GM10248 (cell line): ENCODE measurements at regions not wholly inside any gene's neighbourhood (a gene's known extent, or its start where the extent isn't known, plus 50 kb on each side); places are given as distances from the start of the nearest gene placed in this dataset.

Experiments
- CTCF ChIA-PET: fragments of 300-600 bp; sonication (Branson Sonifier 250); formaldehyde crosslinking; extraction: SDS; loops from one replicate; lab custom pipeline; 2021; ENCODE audit warnings: antibody characterized with exemption; lab: Yijun Ruan, JAX
- POLR2A ChIA-PET: fragments of 350-650 bp; sonication (Branson Sonifier 250); formaldehyde crosslinking; extraction: SDS; loops from one replicate; lab custom pipeline; 2020; ENCODE audit warnings: antibody characterized with exemption; lab: Yijun Ruan, JAX
- DNase-seq: peaks from one replicate; pipeline ENCODE4 v3.0.0; 2012; ENCODE audit errors: extremely low spot score
- CTCF ChIP-seq: IDR thresholded peaks from 2 replicates; pipeline ENCODE4 v1.5.1; 2012; ENCODE audit warnings: mild to moderate bottlenecking, low read depth; ENCODE audit errors: extremely low read depth, missing control alignments, control extremely low read depth

- DNase-seq = no peak
- TF ChIP-seq CTCF = no peak
- POLR2A ChIA-PET = no interaction called here
- CTCF ChIA-PET = no interaction called here
Measured at GRCh38 chr17:34736611-34737010, 157.2 kb downstream of the TMEM132E start.

GRCh38 chr17:34733333-34733732 lies 154.0 kb downstream of the TMEM132E start:
- POLR2A ChIA-PET = no interaction called here
- CTCF ChIA-PET = interaction anchor here (1.6 kb wide), 1 partner anchor 9 kb away, joined by 4 read pairs; no protein-coding TSS in a partner anchor
- no peak for TF ChIP-seq CTCF
- no peak for DNase-seq

- DNase-seq = no peak
- ChIA-PET CTCF (interaction anchor here (1.5 to 1.6 kb wide), 2 partner anchors 9 to 10 kb away, joined by 4 to 5 read pairs; no protein-coding TSS in a partner anchor), POLR2A (no interaction called here)
- TF ChIP-seq CTCF = no peak
Measured at GRCh38 chr17:34730816-34731215, 151.4 kb downstream of the TMEM132E start.

GRCh38 chr17:34728771-34729310 lies 149.5 kb downstream of the TMEM132E start:
- DNase-seq = no peak
- ChIA-PET POLR2A (no interaction called here), CTCF (no interaction called here)
- TF ChIP-seq CTCF = no peak

GRCh38 chr17:34727601-34728000 lies 148.2 kb downstream of the TMEM132E start:
- DNase-seq = no peak
- ChIA-PET CTCF (no interaction called here), POLR2A (no interaction called here)
- TF ChIP-seq CTCF = no peak

- TF ChIP-seq CTCF = no peak
- no peak for DNase-seq
- POLR2A ChIA-PET = no interaction called here
- CTCF ChIA-PET = no interaction called here
Measured at GRCh38 chr17:34726536-34727384, 147.4 kb downstream of the TMEM132E start.
